GM23338 (cell line): ENCODE measurements at regions not wholly inside any gene's neighbourhood (a gene's known extent, or its start where the extent isn't known, plus 50 kb on each side); places are given as distances from the start of the nearest gene placed in this dataset.

ENCODE experiments used
- ATAC-seq: fragments of 200-7000 bp; cut with Tn5 transposase; 3 replicates; pipeline ENCODE4 v1.9.1; 2020
- DNase-seq: peaks from one replicate; pipeline ENCODE4 v3.0.0-alpha.2; 2015; ENCODE audit warnings: low spot score
- H2AFZ ChIP-seq: fragments of 200-600 bp; sonication (generic); 2 replicates; pipeline ENCODE4 v1.8.0; 2016; ENCODE audit warnings: antibody characterized with exemption, mild to moderate bottlenecking, moderate library complexity
- H3F3A ChIP-seq: fragments of 200-600 bp; sonication (generic); replicated peaks from 2 replicates; pipeline ENCODE4 v1.8.0; 2017; ENCODE audit warnings: antibody characterized with exemption, mixed run types, low read depth
- H3K27ac ChIP-seq: fragments of 200-600 bp; sonication (generic); 2 replicates; pipeline ENCODE4 v1.6.1; 2016; ENCODE audit warnings: low read depth
- H3K27me3 ChIP-seq: fragments of 200-600 bp; sonication (generic); 2 replicates; pipeline ENCODE4 v1.8.0; 2016; ENCODE audit warnings: mild to moderate bottlenecking, mixed run types, moderate library complexity; ENCODE audit not compliant: insufficient read depth
- H3K36me3 ChIP-seq: fragments of 200-600 bp; sonication (generic); 2 replicates; pipeline ENCODE4 v1.8.0; 2016; ENCODE audit warnings: mild to moderate bottlenecking; ENCODE audit not compliant: insufficient read depth
- H3K4me1 ChIP-seq: fragments of 200-600 bp; sonication (generic); 2 replicates; pipeline ENCODE4 v1.8.0; 2016; ENCODE audit warnings: mild to moderate bottlenecking, moderate library complexity; ENCODE audit not compliant: insufficient read depth
- H3K4me2 ChIP-seq: fragments of 200-600 bp; sonication (generic); 2 replicates; pipeline ENCODE4 v1.7.1; 2017; ENCODE audit warnings: mixed run types
- H3K4me3 ChIP-seq: fragments of 200-600 bp; sonication (generic); 2 replicates; pipeline ENCODE4 v1.6.1; 2016; ENCODE audit warnings: mixed run types
- H3K79me2 ChIP-seq: fragments of 200-600 bp; sonication (generic); replicated peaks from 2 replicates; pipeline ENCODE4 v1.8.0; 2017; ENCODE audit warnings: mild to moderate bottlenecking; ENCODE audit not compliant: insufficient read depth
- H3K9me2 ChIP-seq: fragments of 200-600 bp; sonication (generic); 2 replicates; pipeline ENCODE4 v1.8.0; 2017; ENCODE audit not compliant: insufficient read depth
- H4K20me1 ChIP-seq: fragments of 200-600 bp; sonication (generic); replicated peaks from 2 replicates; pipeline ENCODE4 v1.8.0; 2017; ENCODE audit warnings: mild to moderate bottlenecking; ENCODE audit not compliant: insufficient read depth
- H3K27ac Mint-ChIP-seq: 2 replicates; pipeline ENCODE4 v1.8.0; 2020; ENCODE audit warnings: inconsistent platforms, mild to moderate bottlenecking, moderate library complexity, mixed read lengths
- H3K27me3 Mint-ChIP-seq: 3 replicates; pipeline ENCODE4 v1.8.0; 2022; ENCODE audit warnings: low read depth, mild to moderate bottlenecking, moderate library complexity, mixed read lengths, inconsistent platforms; ENCODE audit not compliant: insufficient read depth, poor library complexity
- H3K36me3 Mint-ChIP-seq: 3 replicates; pipeline ENCODE4 v1.8.0; 2021; ENCODE audit warnings: low read depth, mild to moderate bottlenecking, inconsistent platforms, moderate library complexity, mixed read lengths
- H3K4me1 Mint-ChIP-seq: 3 replicates; pipeline ENCODE4 v1.8.0; 2020; ENCODE audit warnings: mild to moderate bottlenecking, inconsistent platforms, mixed read lengths
- H3K4me3 Mint-ChIP-seq: 3 replicates; pipeline ENCODE4 v1.8.0; 2021; ENCODE audit warnings: moderate library complexity, mild to moderate bottlenecking, inconsistent platforms, mixed read lengths
- H3K9me3 Mint-ChIP-seq: 3 replicates; pipeline ENCODE4 v1.8.0; 2020; ENCODE audit warnings: moderate library complexity, mild to moderate bottlenecking, inconsistent platforms, mixed read lengths
- CREB1 ChIP-seq: fragments of 250-450 bp; sonication (Bioruptor Pico); IDR thresholded peaks from 2 replicates; pipeline ENCODE4 v1.5.0; 2020; ENCODE audit warnings: low read depth, mild to moderate bottlenecking, moderate library complexity
- EZH2 ChIP-seq: fragments of 200-600 bp; sonication (generic); IDR thresholded peaks from one replicate; pipeline ENCODE4 v1.8.0; 2017; ENCODE audit warnings: antibody characterized with exemption, mild to moderate bottlenecking, low read depth; ENCODE audit not compliant: unreplicated experiment
- EZH2phosphoT487 ChIP-seq: fragments of 200-600 bp; sonication (generic); IDR thresholded peaks from one replicate; pipeline ENCODE4 v1.8.1; 2018; ENCODE audit warnings: antibody characterized with exemption; ENCODE audit not compliant: unreplicated experiment
- JUNB ChIP-seq: IDR thresholded peaks from one replicate; pipeline ENCODE4 v1.6.1; 2016; ENCODE audit warnings: antibody characterized with exemption; ENCODE audit not compliant: unreplicated experiment
- NANOG ChIP-seq: IDR thresholded peaks from 2 replicates; pipeline ENCODE4 v1.6.1; 2016; ENCODE audit warnings: antibody characterized with exemption, borderline replicate concordance
- POLR2AphosphoS5 ChIP-seq: IDR thresholded peaks from 2 replicates; pipeline ENCODE4 v1.6.1; 2016; ENCODE audit warnings: antibody characterized with exemption, low read depth
- STAT1 ChIP-seq: IDR thresholded peaks from one replicate; pipeline ENCODE4 v1.6.1; 2016; ENCODE audit warnings: antibody characterized with exemption; ENCODE audit not compliant: unreplicated experiment
- ZNF114 ChIP-seq: fragments of 250-450 bp; sonication (Bioruptor Pico); IDR thresholded peaks from 2 replicates; pipeline ENCODE4 v1.5.0; 2020; ENCODE audit warnings: mild to moderate bottlenecking, moderate library complexity
- ZNF331 ChIP-seq: fragments of 250-450 bp; sonication (Bioruptor Pico); IDR thresholded peaks from 2 replicates; pipeline ENCODE4 v1.5.0; 2020; ENCODE audit warnings: low read depth, mild to moderate bottlenecking, moderate library complexity
- TF ChIP-seq, protein P1 (sequence below): fragments of 250-450 bp; sonication (Bioruptor Pico); IDR thresholded peaks from 2 replicates; pipeline ENCODE4 v1.5.0; 2020; ENCODE audit warnings: mild to moderate bottlenecking, moderate library complexity
- TF ChIP-seq, protein P2 (sequence below): IDR thresholded peaks from 2 replicates; pipeline ENCODE4 v1.6.1; 2016; ENCODE audit warnings: antibody characterized with exemption
- TF ChIP-seq, protein P3 (sequence below), 2 experiments: fragments of 200-600 bp in 1 of 2; sonication (generic) in 1 of 2; conservative IDR thresholded peaks; 2 replicates each; pipeline versions ENCODE4 v1.5.1 to v1.6.1; 2016 to 2017; ENCODE audit warnings: antibody characterized with exemption in 2 of 2, low read depth in 2 of 2, mild to moderate bottlenecking in 2 of 2, moderate library complexity in 1 of 2
- TF ChIP-seq, protein P4 (sequence below): IDR thresholded peaks from one replicate; pipeline ENCODE4 v1.6.1; 2018; ENCODE audit warnings: antibody characterized with exemption; ENCODE audit not compliant: unreplicated experiment

DNA sequence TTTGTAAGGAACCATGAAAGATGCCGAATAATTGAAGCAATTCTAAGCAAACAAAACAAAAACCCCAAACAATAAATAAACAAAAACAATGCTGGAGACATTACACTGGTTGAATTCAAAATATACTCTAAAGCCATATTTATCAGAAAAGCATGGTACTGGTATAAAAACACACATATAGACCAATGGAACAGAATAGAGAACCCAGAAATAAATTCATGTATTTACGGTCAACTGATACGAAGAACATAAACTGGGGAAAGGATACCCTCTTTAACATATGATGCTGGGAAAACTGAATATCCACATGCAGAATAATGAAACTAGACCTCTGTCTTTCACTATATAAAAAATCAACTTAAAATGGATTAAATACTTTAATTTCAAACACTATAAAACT lies 214.3 kb upstream of the PDZRN3 start:
- H3K4me3 ChIP-seq, result no peak overlapping the region
- Mint-ChIP-seq H3K9me3 (peaks cover 15% of the 10 kb centered on the region), H3K27me3 (no peaks in the 10 kb centered on the region), H3K4me1 (no peaks in the 10 kb centered on the region), H3K27ac (no peak overlapping the region), H3K4me3 (no peak overlapping the region), H3K36me3 (peaks cover 4% of the 10 kb centered on the region; the same call in 1 of the 3 replicates)
- no peaks in the 10 kb centered on the region for H3K36me3 ChIP-seq
- DNase-seq, result no peak
- H3K9me2 ChIP-seq, result no peaks in the 10 kb centered on the region
- ATAC-seq, result no peak
- no peak overlapping the region for H2AFZ ChIP-seq
- no peak overlapping the region for H3K27ac ChIP-seq
- H3K4me1 ChIP-seq, result no peaks in the 10 kb centered on the region
- H3K79me2 ChIP-seq, result no peaks in the 10 kb centered on the region
- H3K27me3 ChIP-seq, result no peaks in the 10 kb centered on the region
- no peaks in the 10 kb centered on the region for H3F3A ChIP-seq
- H3K4me2 ChIP-seq, result no peak overlapping the region
- no peaks in the 10 kb centered on the region for H4K20me1 ChIP-seq
- TF ChIP-seq, protein P1, sequence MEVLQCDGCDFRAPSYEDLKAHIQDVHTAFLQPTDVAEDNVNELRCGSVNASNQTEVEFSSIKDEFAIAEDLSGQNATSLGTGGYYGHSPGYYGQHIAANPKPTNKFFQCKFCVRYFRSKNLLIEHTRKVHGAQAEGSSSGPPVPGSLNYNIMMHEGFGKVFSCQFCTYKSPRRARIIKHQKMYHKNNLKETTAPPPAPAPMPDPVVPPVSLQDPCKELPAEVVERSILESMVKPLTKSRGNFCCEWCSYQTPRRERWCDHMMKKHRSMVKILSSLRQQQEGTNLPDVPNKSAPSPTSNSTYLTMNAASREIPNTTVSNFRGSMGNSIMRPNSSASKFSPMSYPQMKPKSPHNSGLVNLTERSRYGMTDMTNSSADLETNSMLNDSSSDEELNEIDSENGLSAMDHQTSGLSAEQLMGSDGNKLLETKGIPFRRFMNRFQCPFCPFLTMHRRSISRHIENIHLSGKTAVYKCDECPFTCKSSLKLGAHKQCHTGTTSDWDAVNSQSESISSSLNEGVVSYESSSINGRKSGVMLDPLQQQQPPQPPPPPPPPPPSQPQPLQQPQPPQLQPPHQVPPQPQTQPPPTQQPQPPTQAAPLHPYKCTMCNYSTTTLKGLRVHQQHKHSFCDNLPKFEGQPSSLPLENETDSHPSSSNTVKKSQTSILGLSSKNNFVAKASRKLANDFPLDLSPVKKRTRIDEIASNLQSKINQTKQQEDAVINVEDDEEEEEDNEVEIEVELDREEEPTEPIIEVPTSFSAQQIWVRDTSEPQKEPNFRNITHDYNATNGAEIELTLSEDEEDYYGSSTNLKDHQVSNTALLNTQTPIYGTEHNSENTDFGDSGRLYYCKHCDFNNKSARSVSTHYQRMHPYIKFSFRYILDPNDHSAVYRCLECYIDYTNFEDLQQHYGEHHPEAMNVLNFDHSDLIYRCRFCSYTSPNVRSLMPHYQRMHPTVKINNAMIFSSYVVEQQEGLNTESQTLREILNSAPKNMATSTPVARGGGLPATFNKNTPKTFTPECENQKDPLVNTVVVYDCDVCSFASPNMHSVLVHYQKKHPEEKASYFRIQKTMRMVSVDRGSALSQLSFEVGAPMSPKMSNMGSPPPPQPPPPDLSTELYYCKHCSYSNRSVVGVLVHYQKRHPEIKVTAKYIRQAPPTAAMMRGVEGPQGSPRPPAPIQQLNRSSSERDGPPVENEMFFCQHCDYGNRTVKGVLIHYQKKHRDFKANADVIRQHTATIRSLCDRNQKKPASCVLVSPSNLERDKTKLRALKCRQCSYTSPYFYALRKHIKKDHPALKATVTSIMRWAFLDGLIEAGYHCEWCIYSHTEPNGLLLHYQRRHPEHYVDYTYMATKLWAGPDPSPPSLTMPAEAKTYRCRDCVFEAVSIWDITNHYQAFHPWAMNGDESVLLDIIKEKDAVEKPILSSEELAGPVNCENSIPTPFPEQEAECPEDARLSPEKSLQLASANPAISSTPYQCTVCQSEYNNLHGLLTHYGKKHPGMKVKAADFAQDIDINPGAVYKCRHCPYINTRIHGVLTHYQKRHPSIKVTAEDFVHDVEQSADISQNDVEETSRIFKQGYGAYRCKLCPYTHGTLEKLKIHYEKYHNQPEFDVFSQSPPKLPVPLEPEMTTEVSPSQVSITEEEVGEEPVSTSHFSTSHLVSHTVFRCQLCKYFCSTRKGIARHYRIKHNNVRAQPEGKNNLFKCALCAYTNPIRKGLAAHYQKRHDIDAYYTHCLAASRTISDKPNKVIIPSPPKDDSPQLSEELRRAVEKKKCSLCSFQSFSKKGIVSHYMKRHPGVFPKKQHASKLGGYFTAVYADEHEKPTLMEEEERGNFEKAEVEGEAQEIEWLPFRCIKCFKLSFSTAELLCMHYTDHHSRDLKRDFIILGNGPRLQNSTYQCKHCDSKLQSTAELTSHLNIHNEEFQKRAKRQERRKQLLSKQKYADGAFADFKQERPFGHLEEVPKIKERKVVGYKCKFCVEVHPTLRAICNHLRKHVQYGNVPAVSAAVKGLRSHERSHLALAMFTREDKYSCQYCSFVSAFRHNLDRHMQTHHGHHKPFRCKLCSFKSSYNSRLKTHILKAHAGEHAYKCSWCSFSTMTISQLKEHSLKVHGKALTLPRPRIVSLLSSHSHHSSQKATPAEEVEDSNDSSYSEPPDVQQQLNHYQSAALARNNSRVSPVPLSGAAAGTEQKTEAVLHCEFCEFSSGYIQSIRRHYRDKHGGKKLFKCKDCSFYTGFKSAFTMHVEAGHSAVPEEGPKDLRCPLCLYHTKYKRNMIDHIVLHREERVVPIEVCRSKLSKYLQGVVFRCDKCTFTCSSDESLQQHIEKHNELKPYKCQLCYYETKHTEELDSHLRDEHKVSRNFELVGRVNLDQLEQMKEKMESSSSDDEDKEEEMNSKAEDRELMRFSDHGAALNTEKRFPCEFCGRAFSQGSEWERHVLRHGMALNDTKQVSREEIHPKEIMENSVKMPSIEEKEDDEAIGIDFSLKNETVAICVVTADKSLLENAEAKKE (CRISPR knock-in tag), result no peak
- TF ChIP-seq CREB1 (CRISPR knock-in tag), result no peak
- TF ChIP-seq EZH2, result no peak
- no peak for TF ChIP-seq EZH2phosphoT487
- no peak for TF ChIP-seq NANOG
- no peak for TF ChIP-seq ZNF114 (CRISPR knock-in tag)
- no peak for TF ChIP-seq POLR2AphosphoS5
- TF ChIP-seq STAT1, result no peak
- TF ChIP-seq ZNF331 (CRISPR knock-in tag), result no peak
- no peak for TF ChIP-seq JUNB
- TF ChIP-seq, protein P2, sequence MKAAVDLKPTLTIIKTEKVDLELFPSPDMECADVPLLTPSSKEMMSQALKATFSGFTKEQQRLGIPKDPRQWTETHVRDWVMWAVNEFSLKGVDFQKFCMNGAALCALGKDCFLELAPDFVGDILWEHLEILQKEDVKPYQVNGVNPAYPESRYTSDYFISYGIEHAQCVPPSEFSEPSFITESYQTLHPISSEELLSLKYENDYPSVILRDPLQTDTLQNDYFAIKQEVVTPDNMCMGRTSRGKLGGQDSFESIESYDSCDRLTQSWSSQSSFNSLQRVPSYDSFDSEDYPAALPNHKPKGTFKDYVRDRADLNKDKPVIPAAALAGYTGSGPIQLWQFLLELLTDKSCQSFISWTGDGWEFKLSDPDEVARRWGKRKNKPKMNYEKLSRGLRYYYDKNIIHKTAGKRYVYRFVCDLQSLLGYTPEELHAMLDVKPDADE, result no peak
- TF ChIP-seq, protein P3, sequence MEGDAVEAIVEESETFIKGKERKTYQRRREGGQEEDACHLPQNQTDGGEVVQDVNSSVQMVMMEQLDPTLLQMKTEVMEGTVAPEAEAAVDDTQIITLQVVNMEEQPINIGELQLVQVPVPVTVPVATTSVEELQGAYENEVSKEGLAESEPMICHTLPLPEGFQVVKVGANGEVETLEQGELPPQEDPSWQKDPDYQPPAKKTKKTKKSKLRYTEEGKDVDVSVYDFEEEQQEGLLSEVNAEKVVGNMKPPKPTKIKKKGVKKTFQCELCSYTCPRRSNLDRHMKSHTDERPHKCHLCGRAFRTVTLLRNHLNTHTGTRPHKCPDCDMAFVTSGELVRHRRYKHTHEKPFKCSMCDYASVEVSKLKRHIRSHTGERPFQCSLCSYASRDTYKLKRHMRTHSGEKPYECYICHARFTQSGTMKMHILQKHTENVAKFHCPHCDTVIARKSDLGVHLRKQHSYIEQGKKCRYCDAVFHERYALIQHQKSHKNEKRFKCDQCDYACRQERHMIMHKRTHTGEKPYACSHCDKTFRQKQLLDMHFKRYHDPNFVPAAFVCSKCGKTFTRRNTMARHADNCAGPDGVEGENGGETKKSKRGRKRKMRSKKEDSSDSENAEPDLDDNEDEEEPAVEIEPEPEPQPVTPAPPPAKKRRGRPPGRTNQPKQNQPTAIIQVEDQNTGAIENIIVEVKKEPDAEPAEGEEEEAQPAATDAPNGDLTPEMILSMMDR (conservative IDR thresholded peaks at IDR 0.05; ENCODE audit: low read depth in 2 of 2), result no peak
- TF ChIP-seq, protein P4, sequence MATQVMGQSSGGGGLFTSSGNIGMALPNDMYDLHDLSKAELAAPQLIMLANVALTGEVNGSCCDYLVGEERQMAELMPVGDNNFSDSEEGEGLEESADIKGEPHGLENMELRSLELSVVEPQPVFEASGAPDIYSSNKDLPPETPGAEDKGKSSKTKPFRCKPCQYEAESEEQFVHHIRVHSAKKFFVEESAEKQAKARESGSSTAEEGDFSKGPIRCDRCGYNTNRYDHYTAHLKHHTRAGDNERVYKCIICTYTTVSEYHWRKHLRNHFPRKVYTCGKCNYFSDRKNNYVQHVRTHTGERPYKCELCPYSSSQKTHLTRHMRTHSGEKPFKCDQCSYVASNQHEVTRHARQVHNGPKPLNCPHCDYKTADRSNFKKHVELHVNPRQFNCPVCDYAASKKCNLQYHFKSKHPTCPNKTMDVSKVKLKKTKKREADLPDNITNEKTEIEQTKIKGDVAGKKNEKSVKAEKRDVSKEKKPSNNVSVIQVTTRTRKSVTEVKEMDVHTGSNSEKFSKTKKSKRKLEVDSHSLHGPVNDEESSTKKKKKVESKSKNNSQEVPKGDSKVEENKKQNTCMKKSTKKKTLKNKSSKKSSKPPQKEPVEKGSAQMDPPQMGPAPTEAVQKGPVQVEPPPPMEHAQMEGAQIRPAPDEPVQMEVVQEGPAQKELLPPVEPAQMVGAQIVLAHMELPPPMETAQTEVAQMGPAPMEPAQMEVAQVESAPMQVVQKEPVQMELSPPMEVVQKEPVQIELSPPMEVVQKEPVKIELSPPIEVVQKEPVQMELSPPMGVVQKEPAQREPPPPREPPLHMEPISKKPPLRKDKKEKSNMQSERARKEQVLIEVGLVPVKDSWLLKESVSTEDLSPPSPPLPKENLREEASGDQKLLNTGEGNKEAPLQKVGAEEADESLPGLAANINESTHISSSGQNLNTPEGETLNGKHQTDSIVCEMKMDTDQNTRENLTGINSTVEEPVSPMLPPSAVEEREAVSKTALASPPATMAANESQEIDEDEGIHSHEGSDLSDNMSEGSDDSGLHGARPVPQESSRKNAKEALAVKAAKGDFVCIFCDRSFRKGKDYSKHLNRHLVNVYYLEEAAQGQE, result no peak
